HUES64 (cell line): ENCODE measurements at regions not wholly inside any gene's neighbourhood (a gene's known extent, or its start where the extent isn't known, plus 50 kb on each side); places are given as distances from the start of the nearest gene placed in this dataset.

Source experiments
- H3K27ac ChIP-seq: 2 replicates; pipeline ENCODE4 v1.7.0; 2013; ENCODE audit warnings: low read depth, low read length, inconsistent platforms
- H3K27me3 ChIP-seq: 2 replicates; pipeline ENCODE4 v1.6.1; 2013; ENCODE audit warnings: mild to moderate bottlenecking, low read length; ENCODE audit not compliant: insufficient read depth
- H3K36me3 ChIP-seq: 2 replicates; pipeline ENCODE4 v1.6.1; 2013; ENCODE audit warnings: mild to moderate bottlenecking, low read length; ENCODE audit not compliant: insufficient read depth
- H3K4me1 ChIP-seq: 2 replicates; pipeline ENCODE4 v1.6.1; 2013; ENCODE audit warnings: mild to moderate bottlenecking, low read length, moderate library complexity; ENCODE audit not compliant: insufficient read depth
- H3K4me3 ChIP-seq: 2 replicates; pipeline ENCODE4 v1.5.1; 2013; ENCODE audit warnings: mild to moderate bottlenecking, low read length, moderate library complexity
- H3K9ac ChIP-seq: 2 replicates; pipeline ENCODE4 v1.6.1; 2013; ENCODE audit warnings: mild to moderate bottlenecking, low read depth, low read length
- H3K9me3 ChIP-seq: 2 replicates; pipeline ENCODE4 v1.6.1; 2013; ENCODE audit warnings: low read depth, low read length; ENCODE audit not compliant: insufficient read depth
- WGBS: fragments of 150-250, 120-280 bp; methylation state at CpG from one replicate; pipeline ENCODE4 v1.1.7; 2013; ENCODE audit warnings: missing lambda C conversion rate; 5-methylcytosine and 5-hydroxymethylcytosine counted together

- H3K27me3 ChIP-seq: no peaks in the 10 kb centered on the region
- no peak overlapping the region for H3K9ac ChIP-seq
- H3K36me3 ChIP-seq: no peaks in the 10 kb centered on the region
- H3K4me1 ChIP-seq: no peaks in the 10 kb centered on the region
- WGBS: 73% methylated on average over 1 of the region's 2 CpGs
- H3K4me3 ChIP-seq: no peak overlapping the region
- peaks cover 57% of the 10 kb centered on the region for H3K9me3 ChIP-seq
- no peak overlapping the region for H3K27ac ChIP-seq
Measured at GRCh38 chr6:148653138-148653776, 93.6 kb upstream of the UST start.

GRCh38 chr6:148657048-148657447, 89.8 kb upstream of the UST start:
- no peaks in the 10 kb centered on the region for H3K4me1 ChIP-seq
- no peak overlapping the region for H3K9ac ChIP-seq
- no peaks in the 10 kb centered on the region for H3K36me3 ChIP-seq
- H3K4me3 ChIP-seq: no peak overlapping the region
- no peak overlapping the region for H3K27ac ChIP-seq
- 95% methylated on average over 4 of the region's 4 CpGs for WGBS
- no peaks in the 10 kb centered on the region for H3K27me3 ChIP-seq
- peaks cover 50% of the 10 kb centered on the region for H3K9me3 ChIP-seq

- no peak overlapping the region for H3K9ac ChIP-seq
- no peaks in the 10 kb centered on the region for H3K27me3 ChIP-seq
- H3K4me3 ChIP-seq: no peak overlapping the region
- no peaks in the 10 kb centered on the region for H3K36me3 ChIP-seq
- no peak overlapping the region for H3K27ac ChIP-seq
- H3K4me1 ChIP-seq: no peaks in the 10 kb centered on the region
- peaks cover 32% of the 10 kb centered on the region for H3K9me3 ChIP-seq
- no CpG with 5 or more reads among the region's 2 CpGs for WGBS
Measured at GRCh38 chr6:148658681-148659430, 88.0 kb upstream of the UST start.

- H3K9me3 ChIP-seq: peaks cover 44% of the 10 kb centered on the region
- H3K27ac ChIP-seq: no peak overlapping the region
- H3K4me1 ChIP-seq: no peaks in the 10 kb centered on the region
Measured at GRCh38 chr6:148667395-148667794, 79.4 kb upstream of the UST start.

GRCh38 chr6:148671085-148671484, 75.7 kb upstream of the UST start:
- Histone ChIP-seq H3K4me3 (no peak overlapping the region), H3K9ac (no peak overlapping the region), H3K36me3 (no peaks in the 10 kb centered on the region), H3K27me3 (no peaks in the 10 kb centered on the region), H3K4me1 (no peaks in the 10 kb centered on the region), H3K9me3 (peaks cover 36% of the 10 kb centered on the region), H3K27ac (no peak overlapping the region)
- 43% methylated on average over 7 of the region's 8 CpGs for WGBS

More at GRCh38 chr6:148667395-148667794, 79.4 kb upstream of the UST start:
- Histone ChIP-seq H3K9ac (no peak overlapping the region), H3K36me3 (no peaks in the 10 kb centered on the region), H3K27me3 (no peaks in the 10 kb centered on the region), H3K4me3 (no peak overlapping the region)

- no peak overlapping the region for H3K9ac ChIP-seq
- H3K9me3 ChIP-seq: peaks cover 28% of the 10 kb centered on the region
- no peaks in the 10 kb centered on the region for H3K27me3 ChIP-seq
- no peaks in the 10 kb centered on the region for H3K36me3 ChIP-seq
- no peaks in the 10 kb centered on the region for H3K4me1 ChIP-seq
- no peak overlapping the region for H3K27ac ChIP-seq
- H3K4me3 ChIP-seq: no peak overlapping the region
Measured at GRCh38 chr6:148671952-148672351, 74.9 kb upstream of the UST start.

- Histone ChIP-seq H3K27ac (no peak overlapping the region), H3K36me3 (no peaks in the 10 kb centered on the region), H3K9ac (no peak overlapping the region), H3K4me1 (no peaks in the 10 kb centered on the region), H3K27me3 (no peaks in the 10 kb centered on the region), H3K9me3 (peaks cover 14% of the 10 kb centered on the region), H3K4me3 (no peak overlapping the region)
- WGBS: 91% methylated on average over 1 of the region's 1 CpG
Measured at GRCh38 chr6:148674306-148674705, 72.5 kb upstream of the UST start.

- Histone ChIP-seq H3K36me3 (no peaks in the 10 kb centered on the region), H3K4me3 (no peak overlapping the region), H3K9me3 (no peaks in the 10 kb centered on the region), H3K27me3 (no peaks in the 10 kb centered on the region), H3K9ac (no peak overlapping the region), H3K4me1 (no peaks in the 10 kb centered on the region), H3K27ac (no peak overlapping the region)
- 95% methylated on average over 7 of the region's 8 CpGs for WGBS
Measured at GRCh38 chr6:148677594-148678476, 69.0 kb upstream of the UST start.

- WGBS: 98% methylated on average over 4 of the region's 4 CpGs
- Histone ChIP-seq H3K36me3 (no peaks in the 10 kb centered on the region), H3K9ac (no peak overlapping the region), H3K9me3 (no peaks in the 10 kb centered on the region), H3K27me3 (no peaks in the 10 kb centered on the region), H3K4me1 (no peaks in the 10 kb centered on the region), H3K4me3 (no peak overlapping the region), H3K27ac (no peak overlapping the region)
Measured at GRCh38 chr6:148678682-148679081, 68.1 kb upstream of the UST start.

- Histone ChIP-seq H3K9me3 (no peaks in the 10 kb centered on the region), H3K27me3 (no peaks in the 10 kb centered on the region), H3K9ac (no peak overlapping the region), H3K4me1 (no peaks in the 10 kb centered on the region), H3K4me3 (no peak overlapping the region), H3K27ac (no peak overlapping the region), H3K36me3 (no peaks in the 10 kb centered on the region)
- 100% methylated on average over 1 of the region's 1 CpG for WGBS
Measured at GRCh38 chr6:148681666-148682065, 65.2 kb upstream of the UST start.

GRCh38 chr6:148682252-148682651, 64.6 kb upstream of the UST start:
- H3K36me3 ChIP-seq: no peaks in the 10 kb centered on the region
- H3K9ac ChIP-seq: no peak overlapping the region
- H3K27me3 ChIP-seq: no peaks in the 10 kb centered on the region
- no peaks in the 10 kb centered on the region for H3K4me1 ChIP-seq
- no peak overlapping the region for H3K4me3 ChIP-seq
- 92% methylated on average over 13 of the region's 14 CpGs for whole genome bisulfite sequencing
- H3K9me3 ChIP-seq: no peaks in the 10 kb centered on the region
- no peak overlapping the region for H3K27ac ChIP-seq
